Uterus (tissue), 2 donors: ENCODE measurements at regions not wholly inside any gene's neighbourhood (a gene's known extent, or its start where the extent isn't known, plus 50 kb on each side); places are given as distances from the start of the nearest gene placed in this dataset.

Experiments used
- CTCF ChIP-seq, 4 experiments: fragments of 200-600 bp in 2 of 4; fragments of 450-650 bp in 2 of 4; sonication (generic) in 2 of 4; IDR thresholded peaks; one replicate each; pipeline ENCODE4 v1.5.1; 2016 to 2019; ENCODE audit warnings: antibody characterized with exemption in 4 of 4, mild to moderate bottlenecking in 2 of 4, moderate library complexity in 1 of 4
- POLR2A ChIP-seq, 2 donors: fragments of 450-650 bp; IDR thresholded peaks; one replicate each; pipeline ENCODE4 v1.6.1; 2016; ENCODE audit warnings: antibody characterized with exemption in 2 of 2, mild to moderate bottlenecking in 1 of 2, moderate library complexity in 1 of 2

DNA sequence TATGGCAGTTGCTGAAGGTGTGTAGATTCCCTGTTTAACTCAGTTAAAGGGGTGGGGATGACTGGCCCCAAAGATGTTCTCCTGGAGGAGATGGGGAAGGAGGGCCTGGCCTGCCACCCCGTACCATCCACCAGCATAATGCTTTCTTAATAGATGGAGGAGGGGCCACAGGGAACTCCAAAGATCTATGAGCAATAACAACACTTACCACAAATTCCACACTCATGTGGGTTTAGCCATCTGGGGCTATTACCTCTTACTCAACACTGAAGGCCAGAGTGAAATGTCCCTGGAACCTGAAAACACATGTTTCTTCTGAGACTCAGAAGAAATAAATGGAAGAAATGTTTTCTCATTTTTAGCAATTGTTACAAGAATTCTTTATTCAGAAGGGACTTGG lies 259.0 kb downstream of the CXCL12 start:
- TF ChIP-seq POLR2A (IDR thresholded peaks at IDR 0.05): no peak
- TF ChIP-seq CTCF (IDR thresholded peaks at IDR 0.05): no peak
